Liver (tissue), 3 donors: ENCODE measurements at regions not wholly inside any gene's neighbourhood (a gene's known extent, or its start where the extent isn't known, plus 50 kb on each side); places are given as distances from the start of the nearest gene placed in this dataset.

Experiments used
- JUND ChIP-seq, 2 donors: IDR thresholded peaks; 2 replicates each; pipeline ENCODE4 v1.6.1; 2016; ENCODE audit warnings: antibody characterized with exemption in 2 of 2
- NR2F2 ChIP-seq: IDR thresholded peaks from 2 replicates; pipeline ENCODE4 v1.6.1; 2016; ENCODE audit warnings: antibody characterized with exemption
- SP1 ChIP-seq: IDR thresholded peaks from 2 replicates; pipeline ENCODE4 v1.6.1; 2018; ENCODE audit warnings: antibody characterized with exemption, mild to moderate bottlenecking
- TAF1 ChIP-seq: conservative IDR thresholded peaks from 2 replicates; pipeline ENCODE4 v1.6.1; 2016; ENCODE audit warnings: antibody characterized with exemption, mild to moderate bottlenecking
- YY1 ChIP-seq: IDR thresholded peaks from 2 replicates; pipeline ENCODE4 v1.6.1; 2016; ENCODE audit warnings: antibody characterized with exemption, mild to moderate bottlenecking
- TF ChIP-seq, protein P1 (sequence below): fragments of 150-350 bp; IDR thresholded peaks from 2 replicates; pipeline ENCODE4 v1.5.1; 2017; ENCODE audit warnings: improper control_type of control experiment, low read depth, low read length; ENCODE audit not compliant: missing input control
- donor health status: healthy.
- donor health status: healthy.

DNA sequence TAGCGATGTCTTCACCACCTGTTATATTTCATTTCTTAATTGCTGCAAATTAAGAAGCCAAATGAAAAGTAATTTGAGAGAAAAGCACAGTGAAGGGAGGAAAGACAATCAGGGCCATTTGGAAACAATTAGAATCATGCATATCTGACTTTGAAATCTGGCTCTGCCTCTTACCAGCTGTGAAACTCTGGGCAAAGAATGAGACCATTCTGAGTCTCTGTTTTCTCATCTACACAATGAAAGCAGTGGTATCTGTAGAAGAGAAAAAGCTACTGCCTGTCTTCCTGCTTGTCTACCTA lies 334.5 kb upstream of the CYRIA start:
- no peak for TF ChIP-seq TAF1
- TF ChIP-seq, protein P1, sequence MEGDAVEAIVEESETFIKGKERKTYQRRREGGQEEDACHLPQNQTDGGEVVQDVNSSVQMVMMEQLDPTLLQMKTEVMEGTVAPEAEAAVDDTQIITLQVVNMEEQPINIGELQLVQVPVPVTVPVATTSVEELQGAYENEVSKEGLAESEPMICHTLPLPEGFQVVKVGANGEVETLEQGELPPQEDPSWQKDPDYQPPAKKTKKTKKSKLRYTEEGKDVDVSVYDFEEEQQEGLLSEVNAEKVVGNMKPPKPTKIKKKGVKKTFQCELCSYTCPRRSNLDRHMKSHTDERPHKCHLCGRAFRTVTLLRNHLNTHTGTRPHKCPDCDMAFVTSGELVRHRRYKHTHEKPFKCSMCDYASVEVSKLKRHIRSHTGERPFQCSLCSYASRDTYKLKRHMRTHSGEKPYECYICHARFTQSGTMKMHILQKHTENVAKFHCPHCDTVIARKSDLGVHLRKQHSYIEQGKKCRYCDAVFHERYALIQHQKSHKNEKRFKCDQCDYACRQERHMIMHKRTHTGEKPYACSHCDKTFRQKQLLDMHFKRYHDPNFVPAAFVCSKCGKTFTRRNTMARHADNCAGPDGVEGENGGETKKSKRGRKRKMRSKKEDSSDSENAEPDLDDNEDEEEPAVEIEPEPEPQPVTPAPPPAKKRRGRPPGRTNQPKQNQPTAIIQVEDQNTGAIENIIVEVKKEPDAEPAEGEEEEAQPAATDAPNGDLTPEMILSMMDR = no peak
- TF ChIP-seq JUND (IDR thresholded peaks at IDR 0.05) = no peak
- no peak for TF ChIP-seq SP1
- no peak for TF ChIP-seq NR2F2
- no peak for TF ChIP-seq YY1
